Fibroblast of lung (primary cell): ENCODE measurements at regions not wholly inside any gene's neighbourhood (a gene's known extent, or its start where the extent isn't known, plus 50 kb on each side); places are given as distances from the start of the nearest gene placed in this dataset.

ENCODE experiments used
- CTCF ChIP-seq, 2 donors: IDR thresholded peaks in 1 of 2; conservative IDR thresholded peaks in 1 of 2; 1 replicate in 1 of 2; 2 replicates in 1 of 2; pipeline ENCODE4 v1.5.1; 2011 to 2012; ENCODE audit warnings: low read length in 2 of 2, control low read depth in 1 of 2, inconsistent platforms in 1 of 2, low read depth in 1 of 2, mild to moderate bottlenecking in 1 of 2
- EZH2 ChIP-seq: IDR thresholded peaks from 2 replicates; pipeline ENCODE4 v1.5.1; 2012; ENCODE audit warnings: low read length, control low read depth, mild to moderate bottlenecking; ENCODE audit errors: missing control alignments

GRCh38 chr2:106649306-106649705, 162.1 kb downstream of the CD8B2 start:
- TF ChIP-seq CTCF (conservative IDR thresholded peaks at IDR 0.05 in 1 of 2, IDR thresholded peaks at IDR 0.05 in 1 of 2; ENCODE audit: low read depth in 1 of 2, low read length in 2 of 2) (no peak), EZH2 (no peak)
